HepG2 (cell line): ENCODE measurements at regions not wholly inside any gene's neighbourhood (a gene's known extent, or its start where the extent isn't known, plus 50 kb on each side); places are given as distances from the start of the nearest gene placed in this dataset.

Experiments
- AGO1 ChIP-seq: fragments of 200-400 bp; formaldehyde crosslinking; IDR thresholded peaks from 2 replicates; pipeline ENCODE4 v1.6.1; 2017; ENCODE audit warnings: mild to moderate bottlenecking, low read depth, low read length, moderate library complexity; ENCODE audit not compliant: poor library complexity, severe bottlenecking
- AKAP8 ChIP-seq: sonication (generic); formaldehyde crosslinking; IDR thresholded peaks from 2 replicates; pipeline ENCODE4 v1.5.1; 2020; ENCODE audit warnings: mild to moderate bottlenecking, missing genetic modification reagents
- DPF2 ChIP-seq: sonication (generic); formaldehyde crosslinking; IDR thresholded peaks from 2 replicates; pipeline ENCODE4 v1.4.0; 2020; ENCODE audit warnings: mild to moderate bottlenecking, low read depth, missing genetic modification reagents, borderline replicate concordance
- DZIP1 ChIP-seq: sonication (generic); formaldehyde crosslinking; IDR thresholded peaks from 2 replicates; pipeline ENCODE4 v1.5.0; 2020; ENCODE audit warnings: mild to moderate bottlenecking, missing genetic modification reagents
- ESRRA ChIP-seq: sonication (generic); formaldehyde crosslinking; IDR thresholded peaks from 2 replicates; pipeline ENCODE4 v1.5.1; 2020; ENCODE audit warnings: mild to moderate bottlenecking, low read depth, missing genetic modification reagents
- FOXP1 ChIP-seq, 2 experiments: fragments of 450-650 bp in 1 of 2; IDR thresholded peaks; 2 replicates each; pipeline ENCODE4 v1.6.1; 2017 to 2018; ENCODE audit warnings: antibody characterized with exemption in 1 of 2
- HINFP ChIP-seq: sonication (generic); formaldehyde crosslinking; IDR thresholded peaks from 2 replicates; pipeline ENCODE4 v1.4.0; 2020; ENCODE audit warnings: low read depth, mild to moderate bottlenecking, missing genetic modification reagents
- HNF4A ChIP-seq: sonication (generic); formaldehyde crosslinking; IDR thresholded peaks from 2 replicates; pipeline ENCODE4 v1.4.0; 2020; ENCODE audit warnings: missing genetic modification reagents
- NFE2 ChIP-seq: sonication (generic); formaldehyde crosslinking; IDR thresholded peaks from 2 replicates; pipeline ENCODE4 v1.4.0; 2020; ENCODE audit warnings: missing genetic modification reagents
- NFKB2 ChIP-seq: sonication (generic); formaldehyde crosslinking; IDR thresholded peaks from 2 replicates; pipeline ENCODE4 v1.4.0; 2020; ENCODE audit warnings: missing genetic modification reagents, borderline replicate concordance
- NR2F6 ChIP-seq, 2 experiments: IDR thresholded peaks; 2 replicates each; pipeline ENCODE4 v1.6.1; 2016; ENCODE audit warnings: antibody characterized with exemption in 1 of 2, mild to moderate bottlenecking in 1 of 2
- NRL ChIP-seq: sonication (generic); formaldehyde crosslinking; IDR thresholded peaks from 2 replicates; pipeline ENCODE4 v1.5.0; 2020; ENCODE audit warnings: missing genetic modification reagents, mild to moderate bottlenecking, moderate library complexity, borderline replicate concordance
- RFX3 ChIP-seq: IDR thresholded peaks from 2 replicates; pipeline ENCODE4 v1.6.1; 2016; ENCODE audit warnings: missing biosample characterization, missing genetic modification reagents
- SUZ12 ChIP-seq: fragments of 150-350 bp; IDR thresholded peaks from 2 replicates; pipeline ENCODE4 v1.6.1; 2014; ENCODE audit warnings: low read depth, low read length
- TBL1XR1 ChIP-seq: fragments of 150-350 bp; IDR thresholded peaks from 2 replicates; pipeline ENCODE4 v1.6.1; 2014; ENCODE audit warnings: borderline replicate concordance, low read length; ENCODE audit not compliant: partially characterized antibody
- TFDP2 ChIP-seq: sonication (generic); formaldehyde crosslinking; IDR thresholded peaks from 2 replicates; pipeline ENCODE4 v1.4.0; 2020; ENCODE audit warnings: missing genetic modification reagents
- ZBTB4 ChIP-seq: sonication (generic); formaldehyde crosslinking; IDR thresholded peaks from 2 replicates; pipeline ENCODE4 v1.4.0; 2020; ENCODE audit warnings: missing genetic modification reagents, mild to moderate bottlenecking, borderline replicate concordance
- ZNF468 ChIP-seq: sonication (generic); formaldehyde crosslinking; IDR thresholded peaks from 2 replicates; pipeline ENCODE4 v1.8.0; 2022; ENCODE audit warnings: mild to moderate bottlenecking, moderate library complexity, missing genetic modification reagents
- ZNF556 ChIP-seq: sonication (generic); formaldehyde crosslinking; IDR thresholded peaks from 2 replicates; pipeline ENCODE4 v1.4.0; 2020; ENCODE audit warnings: mild to moderate bottlenecking, missing genetic modification reagents, borderline replicate concordance
- ZNF761 ChIP-seq: sonication (generic); formaldehyde crosslinking; conservative IDR thresholded peaks from 2 replicates; pipeline ENCODE4 v1.4.0; 2020; ENCODE audit warnings: mild to moderate bottlenecking, missing genetic modification reagents
- ZNF878 ChIP-seq: sonication (generic); formaldehyde crosslinking; IDR thresholded peaks from 2 replicates; pipeline ENCODE4 v1.8.1; 2023; ENCODE audit warnings: mild to moderate bottlenecking, missing genetic modification reagents, moderate library complexity

GRCh38 chr20:50343490-50344179, 153.0 kb downstream of the CEBPB start (continued):
- TF ChIP-seq DZIP1 (CRISPR knock-in tag) (0 out of 2 replicates have a peak, but pooled peaks have one; percentile 60), NR2F6 (IDR thresholded peaks at IDR 0.05) (no peak), NR2F6 (CRISPR knock-in tag; IDR thresholded peaks at IDR 0.05) (0 out of 2 replicates have a peak, but pooled peaks have one; percentile 33), NFE2 (no peak), HINFP (CRISPR knock-in tag) (no peak), ZBTB4 (CRISPR knock-in tag) (0 out of 2 replicates have a peak, but pooled peaks have one; percentile 28), ZNF556 (0 out of 2 replicates have a peak, but pooled peaks have one; percentile 67), DPF2 (CRISPR knock-in tag) (0 out of 2 replicates have a peak, but pooled peaks have one; percentile 41), FOXP1 (IDR thresholded peaks at IDR 0.05) (no peak), FOXP1 (CRISPR knock-in tag; IDR thresholded peaks at IDR 0.05) (no peak), NFKB2 (no peak), ESRRA (CRISPR knock-in tag) (no peak), ZNF761 (CRISPR knock-in tag) (no peak), ZNF878 (no peak), RFX3 (CRISPR knock-in tag) (no peak), HNF4A (CRISPR knock-in tag) (no peak), NRL (CRISPR knock-in tag) (peak; percentile 72), TFDP2 (no peak), AGO1 (no peak), ZNF468 (no peak), SUZ12 (no peak), AKAP8 (CRISPR knock-in tag) (no peak), TBL1XR1 (no peak)
